Fibroblast of skin of left biceps (primary cell): ENCODE measurements at regions not wholly inside any gene's neighbourhood (a gene's known extent, or its start where the extent isn't known, plus 50 kb on each side); places are given as distances from the start of the nearest gene placed in this dataset.
"Not testable (repeated sequence)": the region's sequence is repeated elsewhere in the genome, so short reads cannot be mapped to it uniquely, and the experiment has no call there.

Source experiments
- DNase-seq, 2 experiments: peaks; one replicate each; pipeline ENCODE4 v3.0.0-alpha.2; 2013; ENCODE audit warnings: low read depth in 2 of 2

- no peak for DNase-seq
Measured at GRCh38 chr5:124128867-124129266, 616.9 kb downstream of the CSNK1G3 start.

- no peak for DNase-seq
Measured at GRCh38 chr5:124126504-124127217, 614.7 kb downstream of the CSNK1G3 start.

- no peak for DNase-seq
Measured at GRCh38 chr5:124124711-124125229, 612.8 kb downstream of the CSNK1G3 start.

GRCh38 chr5:124121198-124121597 lies 609.2 kb downstream of the CSNK1G3 start:
- no peak for DNase-seq

- DNase-seq, result no peak
Measured at GRCh38 chr5:124114911-124115310, 602.9 kb downstream of the CSNK1G3 start.

- no peak for DNase-seq
Measured at GRCh38 chr5:124111886-124112285, 599.9 kb downstream of the CSNK1G3 start.

GRCh38 chr5:124110942-124111341 lies 599.0 kb downstream of the CSNK1G3 start:
- DNase-seq, result no peak

- no peak for DNase-seq
Measured at GRCh38 chr5:124105326-124105725, 593.3 kb downstream of the CSNK1G3 start.

GRCh38 chr5:124104821-124105220 lies 592.8 kb downstream of the CSNK1G3 start:
- no peak for DNase-seq

- no peak for DNase-seq
Measured at GRCh38 chr5:124104344-124104743, 592.4 kb downstream of the CSNK1G3 start.

GRCh38 chr5:124103671-124104070 lies 591.7 kb downstream of the CSNK1G3 start:
- no peak for DNase-seq

GRCh38 chr5:124103056-124103455 lies 591.1 kb downstream of the CSNK1G3 start:
- not testable (repeated sequence) for DNase-seq

- DNase-seq, result no peak
Measured at GRCh38 chr5:124102486-124102885, 590.5 kb downstream of the CSNK1G3 start.

- DNase-seq, result no peak
Measured at GRCh38 chr5:124093658-124094057, 581.7 kb downstream of the CSNK1G3 start.

- DNase-seq, result no peak
Measured at GRCh38 chr5:124090115-124090514, 578.1 kb downstream of the CSNK1G3 start.

- no peak for DNase-seq
Measured at GRCh38 chr5:124089578-124089977, 577.6 kb downstream of the CSNK1G3 start.

- no peak for DNase-seq
Measured at GRCh38 chr5:124088289-124089032, 576.5 kb downstream of the CSNK1G3 start.

GRCh38 chr5:124087752-124088151 lies 575.8 kb downstream of the CSNK1G3 start:
- no peak for DNase-seq

GRCh38 chr5:124080256-124080655 lies 568.3 kb downstream of the CSNK1G3 start:
- DNase-seq, result no peak

GRCh38 chr5:124079062-124079461 lies 567.1 kb downstream of the CSNK1G3 start:
- DNase-seq, result no peak

- DNase-seq, result no peak
Measured at GRCh38 chr5:124074500-124074899, 562.5 kb downstream of the CSNK1G3 start.

- DNase-seq, result no peak
Measured at GRCh38 chr5:124072570-124072969, 560.6 kb downstream of the CSNK1G3 start.

GRCh38 chr5:124071039-124071438 lies 559.1 kb downstream of the CSNK1G3 start:
- no peak for DNase-seq
